Right atrium auricular region (tissue), 2 donors: ENCODE measurements at regions not wholly inside any gene's neighbourhood (a gene's known extent, or its start where the extent isn't known, plus 50 kb on each side); places are given as distances from the start of the nearest gene placed in this dataset.

Source experiments
- DNase-seq: peaks from one replicate; pipeline ENCODE4 v3.0.0-alpha.2; 2019; ENCODE audit warnings: low spot score
- H3K27ac ChIP-seq, 2 donors: fragments of 200-600 bp; sonication (generic); 1 replicate in 1 of 2; 2 replicates in 1 of 2; pipeline ENCODE4 v1.5.1; 2016 to 2019
- H3K27me3 ChIP-seq, 2 donors: fragments of 200-600 bp; sonication (generic); one replicate each; pipeline versions ENCODE4 v1.5.1 to v1.6.0; 2017 to 2019
- H3K36me3 ChIP-seq: fragments of 200-600 bp; sonication (generic); one replicate; pipeline ENCODE4 v1.5.1; 2016
- H3K4me1 ChIP-seq, 2 donors: fragments of 200-600 bp; sonication (generic); one replicate each; pipeline versions ENCODE4 v1.5.1 to v1.6.0; 2017 to 2019
- H3K4me3 ChIP-seq, 2 donors: fragments of 200-600 bp; sonication (generic); 1 replicate in 1 of 2; 2 replicates in 1 of 2; pipeline ENCODE4 v1.5.1; 2017 to 2019; ENCODE audit warnings: mild to moderate bottlenecking in 1 of 2, moderate library complexity in 1 of 2
- H3K9me3 ChIP-seq, 2 donors: fragments of 200-600 bp; sonication (generic); one replicate each; pipeline ENCODE4 v1.5.1; 2019
- TF ChIP-seq, protein P1 (sequence below), 2 donors: fragments of 200-600 bp; sonication (generic); IDR thresholded peaks; one replicate each; pipeline ENCODE4 v1.5.1; 2019; ENCODE audit warnings: antibody characterized with exemption in 2 of 2

DNA sequence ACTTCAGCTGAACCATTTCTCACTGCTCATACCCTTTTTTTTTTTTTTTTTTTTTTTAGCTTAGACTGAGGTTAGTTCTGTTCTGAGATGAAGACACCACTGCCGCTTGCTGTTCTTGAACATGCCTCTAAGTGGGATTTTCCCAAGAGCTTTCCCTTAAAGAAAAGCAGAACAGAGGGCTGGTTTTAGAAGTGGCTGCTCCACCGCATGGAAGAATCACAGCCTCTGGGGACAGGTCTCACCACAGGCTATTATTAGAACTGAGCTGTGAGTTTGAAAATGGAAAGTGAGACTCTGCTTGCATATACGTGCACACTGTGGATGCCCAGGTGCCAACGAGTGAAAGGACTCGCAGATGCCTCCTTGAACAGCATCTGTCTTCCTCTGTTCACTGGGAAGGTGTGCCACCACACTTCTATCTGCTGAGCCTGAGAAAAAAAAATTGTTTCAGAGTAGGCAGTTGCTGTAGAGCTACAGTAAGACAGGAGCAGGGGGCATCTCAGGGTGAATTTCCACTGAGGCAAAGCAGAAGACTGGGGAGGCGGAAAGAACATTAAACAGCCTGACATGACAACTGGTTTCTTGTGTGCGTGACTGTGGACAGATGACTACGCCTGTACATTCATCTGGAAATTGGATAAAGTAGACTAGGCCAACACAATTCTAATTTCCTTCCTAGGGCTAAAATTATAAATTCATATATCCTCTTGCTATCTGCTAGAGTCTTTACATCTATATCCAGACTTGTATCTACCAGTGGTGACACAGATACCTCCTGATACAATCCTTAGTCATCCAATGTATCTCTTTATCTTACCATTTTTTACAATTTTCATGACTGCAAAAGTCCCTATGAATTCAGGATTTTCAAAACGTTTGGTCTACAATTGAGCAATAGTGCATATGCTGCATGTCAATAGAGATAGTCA is 1045.7 kb upstream of the CELF4 start:
- peak overlapping the region in 1 of 2 donors; percentile 50 for H3K27ac ChIP-seq

DNA sequence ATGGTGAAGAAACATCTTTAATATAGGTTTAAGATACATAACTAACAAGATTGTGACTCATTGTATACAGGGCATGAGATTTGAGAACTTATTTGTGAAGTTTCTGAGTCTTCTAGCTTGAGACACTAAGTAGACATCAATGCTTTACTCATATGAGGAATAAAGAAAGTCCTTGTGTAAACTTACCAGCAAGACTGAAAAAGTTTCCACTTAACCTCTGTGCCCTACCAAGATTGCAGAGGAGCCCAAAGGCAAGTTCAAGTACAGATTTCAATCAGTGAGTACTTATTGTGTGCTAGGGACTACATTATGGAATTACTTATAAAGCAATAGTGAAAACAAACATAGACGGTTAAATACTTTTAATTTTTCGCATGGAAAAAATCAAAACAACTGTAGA is 1041.2 kb upstream of the CELF4 start:
- TF ChIP-seq, protein P1, sequence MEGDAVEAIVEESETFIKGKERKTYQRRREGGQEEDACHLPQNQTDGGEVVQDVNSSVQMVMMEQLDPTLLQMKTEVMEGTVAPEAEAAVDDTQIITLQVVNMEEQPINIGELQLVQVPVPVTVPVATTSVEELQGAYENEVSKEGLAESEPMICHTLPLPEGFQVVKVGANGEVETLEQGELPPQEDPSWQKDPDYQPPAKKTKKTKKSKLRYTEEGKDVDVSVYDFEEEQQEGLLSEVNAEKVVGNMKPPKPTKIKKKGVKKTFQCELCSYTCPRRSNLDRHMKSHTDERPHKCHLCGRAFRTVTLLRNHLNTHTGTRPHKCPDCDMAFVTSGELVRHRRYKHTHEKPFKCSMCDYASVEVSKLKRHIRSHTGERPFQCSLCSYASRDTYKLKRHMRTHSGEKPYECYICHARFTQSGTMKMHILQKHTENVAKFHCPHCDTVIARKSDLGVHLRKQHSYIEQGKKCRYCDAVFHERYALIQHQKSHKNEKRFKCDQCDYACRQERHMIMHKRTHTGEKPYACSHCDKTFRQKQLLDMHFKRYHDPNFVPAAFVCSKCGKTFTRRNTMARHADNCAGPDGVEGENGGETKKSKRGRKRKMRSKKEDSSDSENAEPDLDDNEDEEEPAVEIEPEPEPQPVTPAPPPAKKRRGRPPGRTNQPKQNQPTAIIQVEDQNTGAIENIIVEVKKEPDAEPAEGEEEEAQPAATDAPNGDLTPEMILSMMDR (IDR thresholded peaks at IDR 0.05) = no peak
- Histone ChIP-seq H3K4me3 (no peak overlapping the region), H3K27me3 (no peaks in the 10 kb centered on the region), H3K4me1 (no peaks in the 10 kb centered on the region), H3K27ac (no peak overlapping the region), H3K36me3 (no peaks in the 10 kb centered on the region), H3K9me3 (no peaks in the 10 kb centered on the region)
- DNase-seq = no peak

More for the DNA sequence above, 1045.7 kb upstream of the CELF4 start:
- H3K4me1 ChIP-seq = no peaks in the 10 kb centered on the region
- no peaks in the 10 kb centered on the region for H3K27me3 ChIP-seq
- TF ChIP-seq, protein P1 (IDR thresholded peaks at IDR 0.05) = no peak
- H3K36me3 ChIP-seq = no peaks in the 10 kb centered on the region
- DNase-seq = no peak
- no peak overlapping the region for H3K4me3 ChIP-seq
- H3K9me3 ChIP-seq = no peaks in the 10 kb centered on the region

DNA sequence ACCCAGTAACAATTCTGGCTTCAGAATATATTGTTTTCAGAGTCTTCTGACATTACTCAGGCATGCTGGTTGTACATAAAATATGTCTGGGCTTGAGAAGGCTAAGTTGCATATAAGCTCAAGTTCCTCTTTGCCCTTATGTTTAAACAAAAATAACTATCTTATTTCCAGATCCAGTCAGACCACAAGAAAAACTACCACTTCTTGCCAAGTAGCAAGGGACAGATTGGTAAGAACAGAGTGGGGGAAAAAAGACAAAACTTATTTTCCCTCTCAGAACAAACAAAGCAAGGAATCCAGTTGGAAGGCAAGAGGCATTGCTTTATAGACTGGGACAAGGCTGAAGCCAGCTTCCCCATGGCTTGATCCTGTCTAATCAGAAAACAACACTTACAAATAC is 1036.7 kb upstream of the CELF4 start:
- no peak overlapping the region for H3K27ac ChIP-seq
- TF ChIP-seq, protein P1 (IDR thresholded peaks at IDR 0.05) = no peak

DNA sequence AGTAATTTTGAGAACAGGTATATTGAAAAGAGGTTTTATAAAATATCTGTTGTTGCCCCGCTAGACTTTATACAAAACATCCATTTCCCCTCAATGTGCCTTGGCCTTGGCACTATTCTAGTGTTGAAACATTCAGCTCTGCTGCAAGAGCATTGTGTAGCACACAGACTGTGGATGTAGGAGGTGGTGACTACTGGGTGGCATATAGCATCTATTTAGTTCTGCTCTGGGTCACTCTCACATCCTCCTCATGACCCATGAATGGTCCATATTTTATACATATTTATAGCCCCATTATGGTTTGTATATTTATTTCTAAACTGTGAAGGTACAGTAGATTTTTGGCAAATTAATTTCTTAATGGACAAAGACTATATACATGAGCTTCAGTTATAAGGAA is 1022.0 kb upstream of the CELF4 start:
- Histone ChIP-seq H3K27ac (no peak overlapping the region), H3K4me1 (no peaks in the 10 kb centered on the region), H3K9me3 (no peaks in the 10 kb centered on the region), H3K4me3 (no peak overlapping the region), H3K36me3 (no peaks in the 10 kb centered on the region), H3K27me3 (no peaks in the 10 kb centered on the region)
- DNase-seq = no peak
- TF ChIP-seq, protein P1 (IDR thresholded peaks at IDR 0.05) = no peak

More for the DNA sequence above, 1036.7 kb upstream of the CELF4 start:
- no peak for DNase-seq
- Histone ChIP-seq H3K36me3 (no peaks in the 10 kb centered on the region), H3K9me3 (no peaks in the 10 kb centered on the region), H3K27me3 (no peaks in the 10 kb centered on the region), H3K4me3 (no peak overlapping the region), H3K4me1 (no peaks in the 10 kb centered on the region)

DNA sequence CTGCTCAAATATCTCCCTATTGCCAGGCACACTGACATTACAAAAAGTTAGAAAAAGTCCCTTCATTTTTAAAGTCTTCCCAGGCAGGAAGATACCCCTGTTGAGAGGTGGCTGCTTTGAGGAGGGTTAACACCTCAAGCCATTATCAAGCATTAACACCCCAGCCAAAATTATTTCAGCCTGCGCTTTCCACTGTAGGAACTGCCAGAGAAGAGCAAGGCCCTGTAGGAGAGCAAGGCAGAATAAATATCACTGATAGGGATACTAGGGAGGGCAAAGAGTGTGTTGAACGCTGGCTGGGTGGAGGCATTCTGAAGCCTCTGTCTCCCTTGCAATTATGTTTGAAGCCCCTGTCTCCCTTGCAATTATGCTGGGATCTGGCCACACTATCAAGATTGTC is 1020.7 kb upstream of the CELF4 start:
- no peaks in the 10 kb centered on the region for H3K27me3 ChIP-seq
- no peak overlapping the region for H3K4me3 ChIP-seq
- TF ChIP-seq, protein P1 (IDR thresholded peaks at IDR 0.05) = no peak
- DNase-seq = no peak
- no peaks in the 10 kb centered on the region for H3K9me3 ChIP-seq
- H3K4me1 ChIP-seq = no peaks in the 10 kb centered on the region
- no peak overlapping the region for H3K27ac ChIP-seq
- H3K36me3 ChIP-seq = no peaks in the 10 kb centered on the region
